ENCODE measurements at regions not wholly inside any gene's neighbourhood (a gene's known extent, or its start where the extent isn't known, plus 50 kb on each side); places are given as distances from the start of the nearest gene placed in this dataset.

DNA sequence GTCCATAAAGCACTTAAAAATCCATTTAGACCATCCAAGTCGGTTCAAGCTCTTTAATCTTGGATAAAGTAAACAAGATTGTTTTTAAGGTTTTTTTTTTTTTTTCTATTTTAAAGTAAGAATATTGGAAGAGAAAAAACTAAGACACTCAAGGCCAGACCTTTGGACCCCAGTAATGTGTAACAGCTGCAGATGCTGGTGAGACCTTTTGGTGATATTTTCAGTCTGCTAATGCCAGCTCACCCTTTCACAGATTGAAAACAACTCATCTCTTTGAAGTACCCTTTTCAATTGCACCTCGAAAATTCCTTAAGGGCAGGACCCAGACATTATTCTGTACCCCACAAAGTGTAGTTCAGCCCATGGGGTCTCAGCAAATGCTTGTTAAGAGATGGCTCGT is 260.7 kb upstream of the CTNNB1 start:
- no peaks in the 10 kb centered on the region for H3K27me3 ChIP-seq

GRCh38 chr3:40939030-40939740 is 260.1 kb upstream of the CTNNB1 start:
- Histone ChIP-seq H4K20me1 (ENCODE audit: insufficient read depth, poor library complexity, severe bottlenecking) (no peaks in the 10 kb centered on the region), H3K27ac (peak overlapping the region; percentile 89), H3K27me3 (no peaks in the 10 kb centered on the region), H3K36me3 (replicated peaks; ENCODE audit: insufficient read depth, low read depth) (no peaks in the 10 kb centered on the region), H3K4me2 (peak overlapping the region; percentile 20), H3K9me3 (ENCODE audit: low read depth) (no peaks in the 10 kb centered on the region), H3K79me2 (no peaks in the 10 kb centered on the region), H3K9me2 (replicated peaks; ENCODE audit: insufficient read depth) (no peaks in the 10 kb centered on the region), H3K4me1 (ENCODE audit: insufficient read depth) (peaks cover 22% of the 10 kb centered on the region), H2AFZ (peak overlapping the region; percentile 8), H3K4me3 (no peak overlapping the region)
- DNase-seq (ENCODE audit: low spot score) = peak; percentile 60
- TF ChIP-seq CTCF (IDR thresholded peaks at IDR 0.05; ENCODE audit: poor library complexity) = no peak
- no peak for TF ChIP-seq EZH2phosphoT487 (IDR thresholded peaks at IDR 0.05; ENCODE audit: low read depth, severe bottlenecking, unreplicated experiment)
- no peak for TF ChIP-seq EZH2 (IDR thresholded peaks at IDR 0.05; ENCODE audit: borderline replicate concordance)
- 55% methylated on average over 4 of the region's 4 CpGs for WGBS (ENCODE audit: low lambda C conversion rate, missing lambda C conversion rate)

More for the DNA sequence above, 260.7 kb upstream of the CTNNB1 start:
- H3K9me2 ChIP-seq (replicated peaks; ENCODE audit: insufficient read depth) = no peaks in the 10 kb centered on the region
- no peaks in the 10 kb centered on the region for H3K36me3 ChIP-seq (replicated peaks; ENCODE audit: insufficient read depth, low read depth)
- no peak overlapping the region for H3K4me3 ChIP-seq
- H2AFZ ChIP-seq = no peak overlapping the region
- H4K20me1 ChIP-seq (ENCODE audit: insufficient read depth, poor library complexity, severe bottlenecking) = no peaks in the 10 kb centered on the region
- H3K27ac ChIP-seq = peak overlapping the region; percentile 89
- H3K79me2 ChIP-seq = no peaks in the 10 kb centered on the region
- no peak for DNase-seq (ENCODE audit: low spot score)
- H3K4me1 ChIP-seq (ENCODE audit: insufficient read depth) = peaks cover 22% of the 10 kb centered on the region
- no peak for TF ChIP-seq EZH2 (IDR thresholded peaks at IDR 0.05; ENCODE audit: borderline replicate concordance)
- TF ChIP-seq CTCF (IDR thresholded peaks at IDR 0.05; ENCODE audit: poor library complexity) = no peak
- TF ChIP-seq EZH2phosphoT487 (IDR thresholded peaks at IDR 0.05; ENCODE audit: low read depth, severe bottlenecking, unreplicated experiment) = no peak
- no peaks in the 10 kb centered on the region for H3K9me3 ChIP-seq (ENCODE audit: low read depth)
- 36% methylated on average over 3 of the region's 3 CpGs for WGBS (ENCODE audit: low lambda C conversion rate, missing lambda C conversion rate)
- peak overlapping the region; percentile 20 for H3K4me2 ChIP-seq

- Histone ChIP-seq H3K9me2 (replicated peaks; ENCODE audit: insufficient read depth) (no peaks in the 10 kb centered on the region), H2AFZ (peak overlapping the region; percentile 4), H3K4me1 (ENCODE audit: insufficient read depth) (peaks cover 22% of the 10 kb centered on the region), H3K4me3 (no peak overlapping the region), H3K27ac (peak overlapping the region; percentile 89), H3K9me3 (ENCODE audit: low read depth) (no peaks in the 10 kb centered on the region), H3K36me3 (replicated peaks; ENCODE audit: insufficient read depth, low read depth) (no peaks in the 10 kb centered on the region), H3K27me3 (no peaks in the 10 kb centered on the region), H3K4me2 (peak overlapping the region; percentile 5), H3K79me2 (no peaks in the 10 kb centered on the region), H4K20me1 (ENCODE audit: insufficient read depth, poor library complexity, severe bottlenecking) (no peaks in the 10 kb centered on the region)
- TF ChIP-seq EZH2phosphoT487 (IDR thresholded peaks at IDR 0.05; ENCODE audit: low read depth, severe bottlenecking, unreplicated experiment) (no peak), CTCF (IDR thresholded peaks at IDR 0.05; ENCODE audit: poor library complexity) (no peak), EZH2 (IDR thresholded peaks at IDR 0.05; ENCODE audit: borderline replicate concordance) (no peak)
- peak; percentile 71 for DNase-seq (ENCODE audit: low spot score)
- 34% methylated on average over 4 of the region's 4 CpGs for WGBS (ENCODE audit: low lambda C conversion rate, missing lambda C conversion rate)
Observed at GRCh38 chr3:40939741-40940130, 259.6 kb upstream of the CTNNB1 start.

All from hepatocyte (in vitro differentiated cells).